Urinary bladder (tissue), 3 donors: ENCODE measurements at regions not wholly inside any gene's neighbourhood (a gene's known extent, or its start where the extent isn't known, plus 50 kb on each side); places are given as distances from the start of the nearest gene placed in this dataset.
A peak's percentile ranks its signal among the peaks of the same experiment; 100 is the strongest.
"Not testable (repeated sequence)": the region's sequence is repeated elsewhere in the genome, so short reads cannot be mapped to it uniquely, and the experiment has no call there.

Experiments used
- DNase-seq: peaks from one replicate; pipeline ENCODE4 v3.0.0-alpha.2; 2015; ENCODE audit errors: extremely low spot score
- H3K27ac ChIP-seq: one replicate; pipeline ENCODE4 v1.5.1; 2013; ENCODE audit warnings: low read depth, mild to moderate bottlenecking, moderate library complexity
- H3K36me3 ChIP-seq: one replicate; pipeline ENCODE4 v1.6.1; 2013; ENCODE audit warnings: mild to moderate bottlenecking, moderate library complexity; ENCODE audit not compliant: insufficient read depth
- H3K4me1 ChIP-seq: one replicate; pipeline ENCODE4 v1.6.1; 2013; ENCODE audit warnings: mild to moderate bottlenecking, moderate library complexity; ENCODE audit not compliant: insufficient read depth
- H3K4me3 ChIP-seq: one replicate; pipeline ENCODE4 v1.5.1; 2013; ENCODE audit warnings: low read depth, low read length
- WGBS: extraction: QIAGEN DNeasy Blood & Tissue Kit; methylation state at CpG from one replicate; pipeline ENCODE4 v1.1.7; 2013; 5-methylcytosine and 5-hydroxymethylcytosine counted together
- donor health status: healthy with polysubstance abuse.
- donor health status: healthy.

DNA sequence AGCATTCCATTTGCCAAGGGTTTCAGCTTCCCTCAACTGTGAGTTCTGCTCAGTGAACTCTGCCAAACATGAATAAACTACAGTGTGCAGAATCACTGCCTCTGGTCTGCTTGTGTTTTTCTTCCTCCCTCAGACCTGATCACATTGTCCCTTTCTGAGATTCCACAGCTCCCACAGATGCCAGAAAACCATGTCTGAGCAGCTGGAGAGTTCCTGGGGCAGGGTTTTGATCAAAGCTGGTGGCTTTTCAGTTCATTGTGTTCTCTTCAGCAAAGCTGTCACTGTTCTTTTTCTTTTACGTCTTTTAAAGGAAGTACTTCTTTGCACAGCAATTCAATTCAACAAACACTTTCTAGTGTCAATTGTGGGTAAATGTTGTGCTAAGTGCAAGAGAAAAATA is 555.8 kb downstream of the RBFOX1 start:
- H3K36me3 ChIP-seq, result no peaks in the 10 kb centered on the region
- WGBS, result 4% methylated on average over 1 of the region's 1 CpG
- no peak overlapping the region for H3K27ac ChIP-seq
- peak; percentile 13 for DNase-seq
- H3K4me3 ChIP-seq, result no peak overlapping the region
- no peaks in the 10 kb centered on the region for H3K4me1 ChIP-seq

DNA sequence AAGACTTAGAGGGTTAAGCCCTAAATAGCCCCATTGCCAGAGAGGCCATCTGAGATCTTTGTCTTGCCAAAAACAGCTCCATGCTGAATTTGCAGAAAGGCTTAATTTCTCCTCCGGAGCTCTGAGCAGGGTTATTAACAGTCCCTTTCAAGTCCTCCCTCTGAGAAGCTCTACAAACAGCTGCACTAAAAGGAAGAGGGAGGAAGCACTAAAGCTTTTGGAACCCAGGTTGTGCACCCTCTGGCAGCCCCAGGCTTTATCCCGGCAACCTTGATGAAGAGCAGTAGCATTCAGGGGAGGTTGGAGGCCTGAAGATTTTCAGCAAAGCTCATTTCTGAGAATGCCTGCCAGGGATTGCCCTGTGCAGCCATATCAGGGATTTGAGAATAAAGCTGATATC is 554.7 kb downstream of the RBFOX1 start:
- Histone ChIP-seq H3K36me3 (no peaks in the 10 kb centered on the region), H3K27ac (no peak overlapping the region), H3K4me1 (no peaks in the 10 kb centered on the region), H3K4me3 (no peak overlapping the region)
- DNase-seq, result no peak
- WGBS, result 8% methylated on average over 2 of the region's 2 CpGs

DNA sequence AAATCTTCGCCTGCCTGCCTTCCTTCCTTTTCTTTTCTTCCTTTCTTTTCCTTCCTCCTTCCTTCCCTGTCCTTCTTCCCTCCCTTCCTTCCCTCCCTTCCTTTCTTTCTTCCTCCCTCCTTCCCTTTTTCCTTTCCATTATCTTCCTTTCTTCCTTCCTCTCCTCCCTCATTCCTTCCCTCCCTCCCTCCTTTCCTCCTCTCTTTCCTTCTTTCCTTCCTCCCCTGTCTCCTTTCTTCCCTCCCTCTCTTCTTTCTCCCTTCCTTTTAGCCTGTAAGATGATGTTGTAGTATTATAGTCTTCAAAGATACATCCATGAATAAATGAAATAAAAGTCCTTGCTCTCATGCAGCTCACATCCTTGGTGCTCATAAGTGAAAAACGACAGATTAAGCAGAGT is 539.3 kb downstream of the RBFOX1 start:
- DNase-seq, result no peak
- WGBS, result 75% methylated on average over 2 of the region's 2 CpGs
- no peaks in the 10 kb centered on the region for H3K4me1 ChIP-seq
- no peak overlapping the region for H3K27ac ChIP-seq
- H3K4me3 ChIP-seq, result no peak overlapping the region
- no peaks in the 10 kb centered on the region for H3K36me3 ChIP-seq

DNA sequence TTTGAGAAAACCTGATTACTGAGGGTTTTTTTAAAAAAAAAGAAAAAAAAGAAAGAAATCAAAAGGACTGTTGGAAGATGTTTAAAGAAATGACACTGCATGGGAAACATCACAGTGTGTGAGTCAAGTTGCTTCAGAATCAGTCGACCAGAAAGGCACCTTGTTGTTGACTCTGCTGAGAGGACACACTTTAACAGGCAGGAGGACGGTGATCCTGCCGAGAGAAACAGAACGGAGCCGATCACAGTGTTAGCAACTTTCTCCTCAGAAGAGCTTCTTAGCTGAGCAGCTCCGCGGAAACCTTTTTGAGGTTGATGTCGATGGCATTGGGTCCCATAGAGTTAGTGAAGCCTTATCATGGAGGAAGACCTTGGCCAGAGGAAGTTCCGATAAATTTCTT is 538.7 kb downstream of the RBFOX1 start:
- no peak for DNase-seq

DNA sequence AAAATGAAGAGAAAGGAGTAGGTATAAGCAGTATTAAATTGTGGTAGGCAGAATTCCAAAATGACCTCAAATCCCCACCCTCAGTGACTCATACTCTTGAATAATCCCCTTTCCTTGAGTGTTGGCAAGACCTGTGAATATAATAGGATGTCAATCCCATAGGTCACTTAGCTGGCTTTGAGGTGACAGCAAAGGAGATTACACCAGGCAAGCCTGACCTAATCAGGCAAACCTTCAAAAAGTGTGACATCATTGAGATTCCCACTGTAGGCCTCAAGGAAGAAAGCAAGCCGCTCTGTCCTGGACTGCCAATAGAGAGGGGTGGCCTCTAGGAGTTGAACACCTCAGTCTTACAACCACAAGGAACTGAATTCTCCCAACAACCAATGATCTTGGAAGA is 535.2 kb downstream of the RBFOX1 start:
- Histone ChIP-seq H3K4me1 (no peaks in the 10 kb centered on the region), H3K36me3 (no peaks in the 10 kb centered on the region), H3K27ac (no peak overlapping the region), H3K4me3 (no peak overlapping the region)
- WGBS, result 33% methylated on average over 1 of the region's 1 CpG
- no peak for DNase-seq

More for the DNA sequence above, 538.7 kb downstream of the RBFOX1 start:
- Histone ChIP-seq H3K4me3 (no peak overlapping the region), H3K4me1 (no peaks in the 10 kb centered on the region), H3K27ac (no peak overlapping the region), H3K36me3 (no peaks in the 10 kb centered on the region)
- 80% methylated on average over 9 of the region's 9 CpGs for WGBS

DNA sequence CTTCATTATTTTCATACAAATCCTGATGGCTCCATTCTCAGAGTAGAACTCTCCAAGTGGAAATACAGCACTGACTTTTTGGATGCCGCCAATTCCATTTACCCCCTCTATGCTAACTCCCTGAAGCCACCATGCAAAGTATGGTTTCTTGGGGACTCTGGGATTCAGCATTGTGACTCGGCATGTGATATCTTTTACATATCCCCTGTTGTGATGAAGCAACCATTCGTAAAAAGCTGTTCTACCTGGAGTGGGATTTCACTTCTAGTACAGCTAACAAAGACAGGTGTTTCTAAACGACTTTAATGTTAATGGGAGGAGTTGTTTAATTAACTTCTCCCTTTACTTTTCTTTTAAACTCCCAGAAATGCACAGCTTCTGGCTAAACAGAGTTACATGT is 533.5 kb downstream of the RBFOX1 start:
- no peaks in the 10 kb centered on the region for H3K36me3 ChIP-seq
- no peak overlapping the region for H3K4me3 ChIP-seq
- H3K4me1 ChIP-seq, result no peaks in the 10 kb centered on the region
- H3K27ac ChIP-seq, result no peak overlapping the region
- WGBS, result 32% methylated on average over 4 of the region's 4 CpGs
- no peak for DNase-seq

DNA sequence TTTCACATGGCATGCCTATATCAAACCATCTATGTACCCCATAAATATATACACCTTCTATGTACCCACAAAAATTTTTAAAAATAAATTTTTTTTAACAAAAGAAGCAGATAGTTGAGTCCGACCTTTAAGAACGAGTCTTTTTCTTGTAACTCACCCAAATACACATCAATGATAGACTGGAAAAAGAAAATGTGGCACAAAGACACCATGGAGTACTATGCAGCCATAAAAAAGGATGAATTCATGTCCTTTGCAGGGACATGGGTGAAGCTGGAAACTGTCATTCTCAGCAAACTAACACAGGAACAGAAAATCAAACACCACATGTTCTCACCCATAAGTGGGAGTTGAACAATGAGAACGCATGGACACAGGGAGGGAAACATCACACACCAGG is 532.7 kb downstream of the RBFOX1 start:
- H3K4me3 ChIP-seq, H3K27ac ChIP-seq, DNase-seq, H3K36me3 ChIP-seq, H3K4me1 ChIP-seq: not testable (repeated sequence)
- 59% methylated on average over 3 of the region's 3 CpGs for WGBS

GRCh38 chr16:7861891-7862582 is 529.4 kb downstream of the RBFOX1 start:
- no peaks in the 10 kb centered on the region for H3K36me3 ChIP-seq
- DNase-seq, result no peak

DNA sequence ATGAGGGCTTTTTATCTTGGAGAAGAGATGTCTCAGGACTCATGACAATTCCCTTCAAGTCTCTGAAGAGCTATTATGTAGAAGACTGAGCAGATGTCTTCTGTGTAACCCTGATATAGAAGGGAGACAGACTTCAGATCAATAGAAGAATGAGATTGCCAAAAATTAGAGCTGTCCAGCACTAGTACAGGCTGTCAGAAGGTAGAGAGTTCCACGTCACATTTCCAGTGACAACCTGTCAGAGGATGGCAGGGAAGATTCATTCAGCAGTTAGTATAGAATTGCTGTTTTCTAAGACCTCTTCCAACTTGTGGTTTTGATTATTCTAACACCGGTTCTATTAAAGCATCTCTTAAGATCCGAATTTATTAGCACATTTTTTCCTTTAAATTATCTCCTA is 520.6 kb downstream of the RBFOX1 start:
- no peak for DNase-seq
- no peaks in the 10 kb centered on the region for H3K4me1 ChIP-seq
- WGBS, result 63% methylated on average over 3 of the region's 3 CpGs
- no peak overlapping the region for H3K27ac ChIP-seq
- no peak overlapping the region for H3K4me3 ChIP-seq
- H3K36me3 ChIP-seq, result no peaks in the 10 kb centered on the region

More at GRCh38 chr16:7861891-7862582, 529.4 kb downstream of the RBFOX1 start:
- H3K4me3 ChIP-seq, result no peak overlapping the region
- H3K27ac ChIP-seq, result no peak overlapping the region
- no peaks in the 10 kb centered on the region for H3K4me1 ChIP-seq
- 74% methylated on average over 3 of the region's 3 CpGs for WGBS

DNA sequence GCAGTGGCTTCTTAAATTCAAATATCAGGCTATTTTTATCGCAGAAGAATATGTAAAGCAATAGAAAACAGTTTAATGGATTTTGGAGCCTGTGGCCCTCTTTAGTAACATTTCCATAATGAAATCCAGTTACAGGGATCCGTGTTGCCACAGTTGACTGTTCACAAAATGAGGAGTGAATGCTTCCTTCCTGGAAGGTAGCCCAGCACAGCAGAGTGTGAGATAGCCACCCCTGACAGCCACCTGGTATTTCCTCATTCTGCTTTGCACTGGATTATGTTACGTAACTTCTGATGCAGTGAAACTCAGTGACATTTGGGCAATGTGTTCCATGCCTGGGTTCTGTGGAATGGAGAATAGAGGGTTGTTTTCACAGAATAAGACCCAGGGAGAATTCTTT is 517.2 kb downstream of the RBFOX1 start:
- WGBS, result 61% methylated on average over 3 of the region's 3 CpGs
- no peak overlapping the region for H3K27ac ChIP-seq
- no peaks in the 10 kb centered on the region for H3K4me1 ChIP-seq
- H3K36me3 ChIP-seq, result no peaks in the 10 kb centered on the region
- DNase-seq, result no peak
- H3K4me3 ChIP-seq, result no peak overlapping the region

- no peak for DNase-seq
- H3K36me3 ChIP-seq, result no peaks in the 10 kb centered on the region
- H3K4me1 ChIP-seq, result no peaks in the 10 kb centered on the region
- H3K4me3 ChIP-seq, result no peak overlapping the region
- 35% methylated on average over 7 of the region's 7 CpGs for WGBS
- no peak overlapping the region for H3K27ac ChIP-seq
Measured at GRCh38 chr16:7843261-7843660, 510.6 kb downstream of the RBFOX1 start.

DNA sequence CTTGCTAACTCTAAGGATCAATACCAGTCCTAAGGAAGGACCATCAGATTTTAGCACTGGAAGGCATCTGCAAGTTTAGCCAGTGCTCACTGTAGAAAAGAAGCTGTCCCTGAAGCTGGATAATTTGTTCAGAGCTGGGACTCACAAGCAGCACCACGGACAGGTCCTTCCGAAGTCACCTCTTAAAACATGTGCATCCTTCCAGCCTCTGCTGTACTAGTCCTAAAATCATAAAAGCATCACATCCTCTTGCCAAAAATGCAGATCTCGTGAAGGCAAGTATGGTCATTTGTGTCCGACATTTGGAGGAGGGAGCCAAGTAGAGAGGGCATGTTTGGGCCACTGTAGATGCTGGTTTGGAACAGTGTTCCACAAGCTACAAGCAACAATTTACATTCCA is 506.9 kb downstream of the RBFOX1 start:
- no peak overlapping the region for H3K4me3 ChIP-seq
- no peaks in the 10 kb centered on the region for H3K4me1 ChIP-seq
- H3K27ac ChIP-seq, result no peak overlapping the region
- no peaks in the 10 kb centered on the region for H3K36me3 ChIP-seq
- DNase-seq, result no peak
- WGBS, result 46% methylated on average over 4 of the region's 4 CpGs

DNA sequence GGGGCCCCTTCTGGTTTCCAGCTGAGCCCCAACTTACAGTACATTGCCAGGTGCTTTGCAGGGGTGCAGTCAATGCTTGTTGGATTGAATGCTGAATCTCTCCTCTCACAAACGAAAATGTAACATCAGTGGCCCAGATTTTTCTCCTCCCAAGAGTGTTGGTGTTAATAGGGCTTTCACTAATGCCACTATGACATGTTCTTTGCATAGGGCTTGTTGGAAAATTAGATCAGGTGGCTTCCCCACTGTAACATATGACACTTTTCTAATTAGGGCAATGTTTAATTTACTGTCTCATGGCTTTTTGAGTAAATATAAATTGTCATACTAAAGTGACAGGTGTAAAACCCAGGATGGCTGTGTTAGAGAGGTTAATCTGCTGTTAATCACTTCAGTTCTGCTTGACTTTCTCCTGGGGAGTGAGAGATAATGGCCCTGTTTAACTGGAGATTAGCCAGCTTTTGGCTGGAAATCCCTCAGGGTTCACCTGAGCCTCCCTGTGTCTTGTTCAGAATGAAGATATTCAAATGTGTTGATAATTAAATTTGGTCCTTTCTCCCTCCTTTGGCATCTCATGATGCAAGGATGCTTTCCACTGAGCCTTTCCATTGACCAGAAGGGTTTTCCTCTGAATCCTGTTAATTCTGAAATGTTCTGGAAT is 502.3 kb downstream of the RBFOX1 start:
- 13% methylated on average over 1 of the region's 1 CpG for WGBS
- H3K4me1 ChIP-seq, result no peaks in the 10 kb centered on the region

DNA sequence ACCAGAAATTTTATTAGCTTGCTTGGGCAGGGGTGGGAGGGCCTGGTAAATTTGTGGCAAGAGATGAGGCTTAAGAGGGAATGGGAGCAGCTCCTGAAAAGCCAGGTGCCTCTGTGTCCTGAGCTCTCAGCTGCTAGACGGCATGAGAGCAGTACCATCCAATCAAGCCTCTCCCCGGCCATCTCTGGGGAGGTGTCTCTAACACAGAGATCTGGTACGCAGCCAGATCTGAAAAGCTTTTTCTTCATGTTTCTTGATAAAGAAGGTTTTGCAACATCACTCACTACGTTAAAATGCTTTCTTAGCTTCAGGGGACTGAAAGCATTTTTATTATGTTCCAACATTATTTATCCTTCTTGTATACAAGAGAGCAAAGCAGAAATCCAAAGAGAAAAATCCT is 488.2 kb downstream of the RBFOX1 start:
- 26% methylated on average over 4 of the region's 4 CpGs for WGBS
- H3K36me3 ChIP-seq, result no peaks in the 10 kb centered on the region

More for the DNA sequence above, 502.3 kb downstream of the RBFOX1 start:
- no peak for DNase-seq
- H3K27ac ChIP-seq, result no peak overlapping the region
- H3K36me3 ChIP-seq, result no peaks in the 10 kb centered on the region
- no peak overlapping the region for H3K4me3 ChIP-seq

More for the DNA sequence above, 488.2 kb downstream of the RBFOX1 start:
- Histone ChIP-seq H3K4me3 (no peak overlapping the region), H3K4me1 (no peaks in the 10 kb centered on the region), H3K27ac (no peak overlapping the region)
- DNase-seq, result no peak
